Keratinocyte (primary cell): ENCODE measurements at regions not wholly inside any gene's neighbourhood (a gene's known extent, or its start where the extent isn't known, plus 50 kb on each side); places are given as distances from the start of the nearest gene placed in this dataset.

Source experiments
- DNase-seq: peaks from one replicate; pipeline ENCODE4 v3.0.0-alpha.2; 2011; ENCODE audit warnings: low read depth, missing footprints, low spot score
- FAIRE-seq: peaks from 2 replicates; lab custom pipeline; 2011; peaks lifted over from hg19 to GRCh38; lab: Jason Lieb, UNC
- H2AFZ ChIP-seq: 2 replicates; pipeline ENCODE4 v1.6.0; 2012; ENCODE audit warnings: low read length, control low read depth, inconsistent platforms; ENCODE audit not compliant: control insufficient read depth
- H3K27ac ChIP-seq: 2 replicates; pipeline ENCODE4 v1.5.1; 2011; ENCODE audit warnings: low read length; ENCODE audit not compliant: control insufficient read depth, insufficient read depth
- H3K27me3 ChIP-seq: 3 replicates; pipeline ENCODE4 v1.6.0; 2011; ENCODE audit warnings: low read length; ENCODE audit not compliant: control insufficient read depth, insufficient read depth; ENCODE audit errors: extremely low read depth
- H3K36me3 ChIP-seq, 2 experiments: 2 replicates in 1 of 2; 3 replicates in 1 of 2; pipeline ENCODE4 v1.5.1; 2011; ENCODE audit warnings: low read length in 2 of 2, mild to moderate bottlenecking in 1 of 2; ENCODE audit not compliant: control insufficient read depth in 2 of 2, insufficient read depth in 2 of 2; ENCODE audit errors: extremely low read depth in 1 of 2
- H3K4me1 ChIP-seq: 3 replicates; pipeline ENCODE4 v1.5.1; 2011; ENCODE audit warnings: low read length; ENCODE audit not compliant: control insufficient read depth, insufficient read depth; ENCODE audit errors: extremely low read depth
- H3K4me2 ChIP-seq: 3 replicates; pipeline ENCODE4 v1.6.0; 2011; ENCODE audit warnings: low read depth, low read length; ENCODE audit not compliant: control insufficient read depth, insufficient read depth; ENCODE audit errors: extremely low read depth
- H3K4me3 ChIP-seq, 3 experiments: fragments of 200-600 bp in 1 of 3; sonication (generic) in 1 of 3; 2 replicates in 2 of 3; 3 replicates in 1 of 3; pipeline ENCODE4 v1.5.1; 2011 to 2016; ENCODE audit warnings: low read length in 3 of 3, mild to moderate bottlenecking in 3 of 3, control low read depth in 2 of 3, inconsistent platforms in 1 of 3, low read depth in 1 of 3, mixed read lengths in 1 of 3, mixed run types in 1 of 3, moderate library complexity in 1 of 3; ENCODE audit not compliant: control insufficient read depth in 2 of 3, insufficient read depth in 2 of 3; ENCODE audit errors: extremely low read depth in 1 of 3
- H3K79me2 ChIP-seq: 2 replicates; pipeline ENCODE4 v1.6.0; 2012; ENCODE audit warnings: low read length; ENCODE audit not compliant: control insufficient read depth, insufficient read depth
- H3K9ac ChIP-seq: 3 replicates; pipeline ENCODE4 v1.6.0; 2011; ENCODE audit warnings: low read length; ENCODE audit not compliant: control insufficient read depth, insufficient read depth; ENCODE audit errors: extremely low read depth
- H3K9me1 ChIP-seq: 3 replicates; pipeline ENCODE4 v1.6.0; 2011; ENCODE audit warnings: low read length; ENCODE audit not compliant: control insufficient read depth, insufficient read depth; ENCODE audit errors: extremely low read depth
- H3K9me3 ChIP-seq: 2 replicates; pipeline ENCODE4 v1.5.1; 2012; ENCODE audit warnings: low read depth, low read length; ENCODE audit not compliant: control insufficient read depth
- H4K20me1 ChIP-seq: 3 replicates; pipeline ENCODE4 v1.6.0; 2011; ENCODE audit warnings: low read length; ENCODE audit not compliant: control insufficient read depth, insufficient read depth; ENCODE audit errors: extremely low read depth
- EZH2 ChIP-seq: IDR thresholded peaks from one replicate; pipeline ENCODE4 v1.6.1; 2012; ENCODE audit warnings: inconsistent platforms, mild to moderate bottlenecking, low read length, moderate library complexity
- dilution Hi-C: fragments of 300-500 bp; cut with MboI; formaldehyde crosslinking; loops from one replicate; pipeline ENCODE4 v1.7.0; 2020; ENCODE audit warnings: low sequenced_read_pairs; ENCODE audit not compliant: extremely low pct_ligation_motif_present
- TF ChIP-seq, protein P1 (sequence below), 3 experiments: IDR thresholded peaks in 1 of 3; conservative IDR thresholded peaks in 1 of 3; optimal IDR thresholded peaks in 1 of 3; 2 replicates in 2 of 3; 3 replicates in 1 of 3; pipeline versions ENCODE3 to v1.5.1; 2011; ENCODE audit warnings: low read length in 3 of 3, mild to moderate bottlenecking in 3 of 3, moderate library complexity in 2 of 3, control low read depth in 1 of 3, inconsistent platforms in 1 of 3; ENCODE audit not compliant: insufficient read depth in 2 of 3; ENCODE audit errors: extremely low read depth in 1 of 3

DNA sequence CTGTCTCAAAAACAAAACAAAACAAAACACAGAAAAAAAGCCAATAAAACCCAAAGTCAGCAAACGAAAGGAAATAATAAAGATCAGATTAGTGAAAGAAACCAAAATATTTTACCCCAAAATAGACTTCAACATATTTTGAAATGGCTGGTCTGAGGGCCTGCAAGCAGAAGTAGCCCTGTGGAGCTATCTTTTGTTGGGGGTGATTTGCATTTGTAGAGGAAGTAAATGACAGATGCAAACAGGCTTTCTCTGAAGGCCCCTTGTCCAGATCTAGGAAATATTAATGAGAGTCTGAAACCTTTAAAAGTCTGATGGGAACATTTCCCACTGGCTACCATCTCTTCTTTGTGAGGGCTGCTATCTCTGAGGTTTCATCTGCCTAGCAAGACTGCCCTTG, 74.0 kb downstream of the GCNT4 start:
- no peak for FAIRE-seq
- no peaks in the 10 kb centered on the region for H4K20me1 ChIP-seq

DNA sequence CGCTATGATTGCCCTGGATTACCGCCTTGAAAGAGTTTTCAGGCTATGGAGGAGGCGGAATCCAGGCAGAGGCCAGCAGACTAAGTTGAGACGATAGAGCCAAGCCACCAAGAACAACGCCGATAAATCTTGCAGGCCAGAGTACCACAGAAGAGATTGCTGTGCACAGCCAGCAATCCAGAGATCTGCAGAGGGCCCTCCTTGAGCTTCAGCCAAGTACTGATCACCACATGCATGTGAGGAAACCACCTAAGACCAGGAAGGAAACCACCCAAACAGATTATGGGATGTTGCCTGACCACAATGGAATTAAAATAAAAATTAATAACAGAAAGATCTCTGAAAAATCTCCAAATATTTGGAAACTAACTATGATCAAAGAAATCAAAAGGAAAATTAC, 74.9 kb downstream of the GCNT4 start:
- dilution Hi-C loops = no loop called here

More for the DNA sequence above, 74.0 kb downstream of the GCNT4 start:
- no peaks in the 10 kb centered on the region for H3K9me1 ChIP-seq
- H3K9ac ChIP-seq = no peak overlapping the region
- no peak for DNase-seq
- TF ChIP-seq, protein P1, sequence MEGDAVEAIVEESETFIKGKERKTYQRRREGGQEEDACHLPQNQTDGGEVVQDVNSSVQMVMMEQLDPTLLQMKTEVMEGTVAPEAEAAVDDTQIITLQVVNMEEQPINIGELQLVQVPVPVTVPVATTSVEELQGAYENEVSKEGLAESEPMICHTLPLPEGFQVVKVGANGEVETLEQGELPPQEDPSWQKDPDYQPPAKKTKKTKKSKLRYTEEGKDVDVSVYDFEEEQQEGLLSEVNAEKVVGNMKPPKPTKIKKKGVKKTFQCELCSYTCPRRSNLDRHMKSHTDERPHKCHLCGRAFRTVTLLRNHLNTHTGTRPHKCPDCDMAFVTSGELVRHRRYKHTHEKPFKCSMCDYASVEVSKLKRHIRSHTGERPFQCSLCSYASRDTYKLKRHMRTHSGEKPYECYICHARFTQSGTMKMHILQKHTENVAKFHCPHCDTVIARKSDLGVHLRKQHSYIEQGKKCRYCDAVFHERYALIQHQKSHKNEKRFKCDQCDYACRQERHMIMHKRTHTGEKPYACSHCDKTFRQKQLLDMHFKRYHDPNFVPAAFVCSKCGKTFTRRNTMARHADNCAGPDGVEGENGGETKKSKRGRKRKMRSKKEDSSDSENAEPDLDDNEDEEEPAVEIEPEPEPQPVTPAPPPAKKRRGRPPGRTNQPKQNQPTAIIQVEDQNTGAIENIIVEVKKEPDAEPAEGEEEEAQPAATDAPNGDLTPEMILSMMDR (optimal IDR thresholded peaks at IDR 0.05 in 1 of 3, IDR thresholded peaks at IDR 0.05 in 1 of 3, conservative IDR thresholded peaks at IDR 0.05 in 1 of 3; ENCODE audit: extremely low read depth in 1 of 3, insufficient read depth in 2 of 3, low read length in 3 of 3) = no peak
- TF ChIP-seq EZH2 = no peak
- H3K4me3 ChIP-seq = no peak overlapping the region
- H3K27me3 ChIP-seq = no peaks in the 10 kb centered on the region
- no peak overlapping the region for H3K27ac ChIP-seq
- H3K4me2 ChIP-seq = no peak overlapping the region
- no peaks in the 10 kb centered on the region for H3K4me1 ChIP-seq
- no peaks in the 10 kb centered on the region for H3K79me2 ChIP-seq
- H2AFZ ChIP-seq = no peak overlapping the region
- H3K36me3 ChIP-seq = no peaks in the 10 kb centered on the region
- dilution Hi-C loops = no loop called here
- no peaks in the 10 kb centered on the region for H3K9me3 ChIP-seq

More for the DNA sequence above, 74.9 kb downstream of the GCNT4 start:
- no peak overlapping the region for H3K9ac ChIP-seq
- no peaks in the 10 kb centered on the region for H3K27me3 ChIP-seq
- FAIRE-seq (no peak), DNase-seq (no peak)
- no peak overlapping the region for H2AFZ ChIP-seq
- H3K9me3 ChIP-seq = no peaks in the 10 kb centered on the region
- H4K20me1 ChIP-seq = no peaks in the 10 kb centered on the region
- no peak overlapping the region for H3K27ac ChIP-seq
- H3K4me1 ChIP-seq = no peaks in the 10 kb centered on the region
- TF ChIP-seq EZH2 = no peak
- TF ChIP-seq, protein P1 (optimal IDR thresholded peaks at IDR 0.05 in 1 of 3, IDR thresholded peaks at IDR 0.05 in 1 of 3, conservative IDR thresholded peaks at IDR 0.05 in 1 of 3; ENCODE audit: extremely low read depth in 1 of 3, insufficient read depth in 2 of 3, low read length in 3 of 3) = no peak
- H3K4me2 ChIP-seq = no peak overlapping the region
- no peak overlapping the region for H3K4me3 ChIP-seq
- H3K9me1 ChIP-seq = no peaks in the 10 kb centered on the region
- H3K36me3 ChIP-seq = no peaks in the 10 kb centered on the region
- H3K79me2 ChIP-seq = no peaks in the 10 kb centered on the region
